ENCODE measurements at regions not wholly inside any gene's neighbourhood (a gene's known extent, or its start where the extent isn't known, plus 50 kb on each side); places are given as distances from the start of the nearest gene placed in this dataset.

DNA sequence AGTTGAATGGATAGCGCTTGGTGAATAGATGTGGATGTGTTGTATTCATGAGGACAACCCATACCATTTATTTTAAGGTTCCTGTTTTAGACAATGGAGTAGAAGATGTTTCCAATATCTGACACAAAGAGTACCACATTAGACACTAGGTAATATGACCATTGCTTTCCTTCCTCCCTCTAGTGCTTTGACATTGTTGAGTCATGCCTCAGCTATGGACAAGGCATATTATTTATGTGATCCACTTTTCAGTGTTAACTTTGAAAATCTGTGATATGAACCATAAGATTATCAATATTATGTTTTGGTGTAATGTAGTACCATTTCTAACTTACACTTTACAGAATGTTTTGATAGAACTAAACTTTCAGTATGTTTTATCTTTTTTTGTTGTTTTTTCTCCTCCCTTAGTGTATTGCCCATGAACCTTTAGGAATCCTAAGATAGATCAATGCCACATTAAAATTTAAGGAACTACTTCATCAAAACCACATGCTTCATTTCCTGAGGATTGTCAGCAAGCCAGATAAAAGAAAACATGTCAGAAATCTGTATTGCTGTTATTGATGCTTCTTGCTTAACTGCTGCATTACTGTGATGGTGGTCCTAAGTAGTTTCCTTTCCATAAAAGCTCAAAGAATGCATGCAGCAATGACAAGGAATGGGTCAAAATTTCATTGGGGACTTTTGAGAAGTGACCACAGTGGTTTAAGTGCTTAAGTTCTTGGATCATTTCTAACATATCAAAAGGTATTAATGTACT is 105.0 kb downstream of the PCDH7 start:
- H3K9me3 ChIP-seq: no peaks in the 10 kb centered on the region
- DNase-seq (ENCODE audit: low spot score in 2 of 2): no peak
- H3K36me3 ChIP-seq: no peaks in the 10 kb centered on the region
- H3K27me3 ChIP-seq: no peaks in the 10 kb centered on the region
- 97 to 98% methylated on average over 1 of the region's 1 CpG for WGBS, 2 donors
- H3K4me3 ChIP-seq: no peak overlapping the region
- H3K4me1 ChIP-seq: no peaks in the 10 kb centered on the region
- no peak for TF ChIP-seq POLR2A (IDR thresholded peaks at IDR 0.05)
- no peak for TF ChIP-seq EP300 (IDR thresholded peaks at IDR 0.05)
- TF ChIP-seq, protein P1, sequence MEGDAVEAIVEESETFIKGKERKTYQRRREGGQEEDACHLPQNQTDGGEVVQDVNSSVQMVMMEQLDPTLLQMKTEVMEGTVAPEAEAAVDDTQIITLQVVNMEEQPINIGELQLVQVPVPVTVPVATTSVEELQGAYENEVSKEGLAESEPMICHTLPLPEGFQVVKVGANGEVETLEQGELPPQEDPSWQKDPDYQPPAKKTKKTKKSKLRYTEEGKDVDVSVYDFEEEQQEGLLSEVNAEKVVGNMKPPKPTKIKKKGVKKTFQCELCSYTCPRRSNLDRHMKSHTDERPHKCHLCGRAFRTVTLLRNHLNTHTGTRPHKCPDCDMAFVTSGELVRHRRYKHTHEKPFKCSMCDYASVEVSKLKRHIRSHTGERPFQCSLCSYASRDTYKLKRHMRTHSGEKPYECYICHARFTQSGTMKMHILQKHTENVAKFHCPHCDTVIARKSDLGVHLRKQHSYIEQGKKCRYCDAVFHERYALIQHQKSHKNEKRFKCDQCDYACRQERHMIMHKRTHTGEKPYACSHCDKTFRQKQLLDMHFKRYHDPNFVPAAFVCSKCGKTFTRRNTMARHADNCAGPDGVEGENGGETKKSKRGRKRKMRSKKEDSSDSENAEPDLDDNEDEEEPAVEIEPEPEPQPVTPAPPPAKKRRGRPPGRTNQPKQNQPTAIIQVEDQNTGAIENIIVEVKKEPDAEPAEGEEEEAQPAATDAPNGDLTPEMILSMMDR (IDR thresholded peaks at IDR 0.05): no peak
- H3K27ac ChIP-seq: no peak overlapping the region

DNA sequence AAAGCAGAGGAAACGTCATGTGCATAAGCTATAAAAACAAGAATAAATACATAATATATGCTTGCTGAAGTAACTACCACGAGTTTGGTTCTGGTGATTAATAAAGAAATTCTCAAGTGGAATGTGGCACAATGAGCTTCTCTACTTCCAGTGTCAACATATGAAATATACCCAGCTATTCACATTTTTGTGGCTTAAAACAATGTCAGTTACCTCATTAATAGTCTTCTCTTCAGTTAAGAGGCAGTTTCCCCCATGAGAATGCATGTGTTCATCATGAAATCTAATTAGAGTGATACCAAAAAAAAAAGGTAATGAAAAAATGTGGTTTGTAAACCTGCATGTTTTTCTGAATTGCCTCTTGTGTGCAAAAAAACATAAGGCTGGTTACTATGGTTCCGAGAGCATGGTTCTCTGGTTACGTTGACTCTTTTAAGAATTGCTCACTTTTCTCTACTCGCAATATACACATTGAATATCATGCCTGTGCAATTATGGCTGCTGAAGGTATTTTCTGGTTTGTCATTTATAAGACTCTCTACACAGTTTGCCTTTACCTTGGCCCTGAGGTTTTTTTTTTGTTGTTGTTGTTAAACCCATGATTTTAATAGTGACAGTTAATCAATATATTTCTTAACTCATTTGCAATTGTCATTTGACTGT is 108.2 kb downstream of the PCDH7 start:
- Histone ChIP-seq H3K27ac (no peak overlapping the region), H3K4me3 (no peak overlapping the region), H3K36me3 (no peaks in the 10 kb centered on the region), H3K4me1 (no peaks in the 10 kb centered on the region), H3K9me3 (no peaks in the 10 kb centered on the region), H3K27me3 (no peaks in the 10 kb centered on the region)
- no peak for TF ChIP-seq EP300 (IDR thresholded peaks at IDR 0.05)
- TF ChIP-seq POLR2A (IDR thresholded peaks at IDR 0.05): no peak
- TF ChIP-seq, protein P1 (IDR thresholded peaks at IDR 0.05): no peak
- WGBS, 2 donors: 66 to 77% methylated on average over 5 of the region's 5 CpGs
- DNase-seq (ENCODE audit: low spot score in 2 of 2): no peak

DNA sequence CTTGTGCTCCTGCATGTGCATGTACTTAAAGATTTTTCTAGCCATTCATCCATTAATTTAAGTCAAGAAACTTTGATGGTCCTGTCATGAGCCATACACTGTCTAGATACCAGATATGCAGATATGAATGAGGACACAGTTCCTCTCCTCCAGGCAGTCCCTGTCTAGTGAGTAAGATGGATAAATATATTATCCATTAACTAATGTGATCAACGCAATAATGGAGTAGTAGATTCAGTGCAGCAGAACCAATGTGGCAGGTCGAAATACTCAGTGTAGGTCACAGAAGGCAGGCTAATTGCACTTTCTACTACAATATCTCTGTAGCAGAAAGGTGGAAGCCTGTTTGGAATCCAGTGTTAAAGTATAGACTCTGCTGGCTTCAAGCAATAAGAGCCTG is 112.5 kb downstream of the PCDH7 start:
- Histone ChIP-seq H3K27me3 (no peaks in the 10 kb centered on the region), H3K27ac (no peak overlapping the region), H3K36me3 (no peaks in the 10 kb centered on the region), H3K4me3 (no peak overlapping the region), H3K9me3 (no peaks in the 10 kb centered on the region), H3K4me1 (no peaks in the 10 kb centered on the region)
- TF ChIP-seq EP300 (IDR thresholded peaks at IDR 0.05) (no peak), POLR2A (IDR thresholded peaks at IDR 0.05) (no peak)
- TF ChIP-seq, protein P1 (IDR thresholded peaks at IDR 0.05): no peak
- WGBS, 2 donors: 85 to 88% methylated on average over 2 of the region's 2 CpGs
- no peak for DNase-seq (ENCODE audit: low spot score in 2 of 2)

DNA sequence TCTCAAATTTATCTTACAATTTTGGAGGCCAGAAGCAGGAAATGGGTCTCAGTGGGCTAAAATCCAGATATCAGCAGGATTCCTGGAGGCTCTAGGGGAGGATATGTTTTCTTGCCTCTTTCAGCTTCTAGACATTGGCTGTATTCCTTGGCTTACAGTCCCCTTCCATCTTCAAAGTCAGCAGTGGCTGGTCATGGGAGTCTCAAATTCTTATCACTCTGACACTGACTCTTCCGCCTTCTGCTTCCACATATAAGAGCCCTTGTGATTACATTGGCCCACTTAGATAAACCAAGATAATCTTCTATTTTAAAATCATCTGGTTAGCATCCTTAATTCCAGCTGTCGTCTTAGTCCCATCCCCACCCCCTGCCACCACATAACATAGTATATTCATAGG is 113.0 kb downstream of the PCDH7 start:
- no peak overlapping the region for H3K27ac ChIP-seq
- DNase-seq (ENCODE audit: low spot score in 2 of 2): no peak
- no peaks in the 10 kb centered on the region for H3K36me3 ChIP-seq

DNA sequence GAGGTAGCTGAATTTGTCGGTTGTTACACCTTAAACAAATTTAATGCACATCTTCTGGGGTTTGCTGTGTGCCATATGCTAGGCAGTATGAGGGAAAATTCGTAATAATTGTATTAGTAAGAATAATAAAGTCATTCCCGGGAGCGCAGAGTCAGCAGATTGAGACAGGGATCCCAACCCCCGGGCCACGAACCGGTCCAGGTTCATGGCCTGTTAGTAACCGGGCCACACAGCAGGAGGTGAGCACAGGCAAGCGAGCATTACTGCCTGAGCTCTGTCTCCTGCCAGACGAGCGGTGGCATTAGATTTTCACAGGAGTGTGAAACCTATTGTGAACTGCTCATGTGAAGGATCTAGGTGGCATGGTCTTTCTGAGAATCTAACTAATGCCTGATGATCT is 114.9 kb downstream of the PCDH7 start:
- TF ChIP-seq POLR2A (IDR thresholded peaks at IDR 0.05) (no peak), EP300 (IDR thresholded peaks at IDR 0.05) (no peak)
- TF ChIP-seq, protein P1 (IDR thresholded peaks at IDR 0.05): no peak
- H3K9me3 ChIP-seq: no peaks in the 10 kb centered on the region
- no peak overlapping the region for H3K27ac ChIP-seq
- no peaks in the 10 kb centered on the region for H3K4me1 ChIP-seq
- no peaks in the 10 kb centered on the region for H3K27me3 ChIP-seq
- 86 to 92% methylated on average over 11 of the region's 11 CpGs for WGBS, 2 donors
- DNase-seq (ENCODE audit: low spot score in 2 of 2): no peak
- H3K4me3 ChIP-seq: no peak overlapping the region
- no peaks in the 10 kb centered on the region for H3K36me3 ChIP-seq

More for the DNA sequence above, 113.0 kb downstream of the PCDH7 start:
- Histone ChIP-seq H3K4me3 (no peak overlapping the region), H3K27me3 (no peaks in the 10 kb centered on the region), H3K4me1 (no peaks in the 10 kb centered on the region), H3K9me3 (no peaks in the 10 kb centered on the region)
- 69 to 85% methylated on average over 2 of the region's 2 CpGs for WGBS, 2 donors
- TF ChIP-seq POLR2A (IDR thresholded peaks at IDR 0.05): no peak
